ENCODE measurements at regions not wholly inside any gene's neighbourhood (a gene's known extent, or its start where the extent isn't known, plus 50 kb on each side); places are given as distances from the start of the nearest gene placed in this dataset.

DNA sequence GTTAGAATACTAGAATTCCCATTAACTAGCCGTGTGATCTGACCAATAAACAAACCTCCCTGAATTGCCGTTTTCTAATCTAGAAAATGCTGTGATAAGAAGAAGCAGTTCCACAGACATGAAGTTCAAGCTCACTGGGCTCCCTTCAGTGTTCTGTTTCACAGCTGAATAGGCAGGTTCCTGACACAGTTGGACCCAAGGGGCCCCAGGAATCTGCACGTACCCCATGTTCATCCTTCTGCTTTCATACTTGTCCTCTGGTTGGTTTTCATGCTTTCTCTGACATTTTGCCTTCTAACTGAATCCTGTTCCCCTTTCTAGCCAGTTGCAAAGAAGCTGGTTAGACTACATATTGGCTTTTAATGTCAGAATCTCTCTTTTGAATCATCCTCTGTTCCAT, 374.1 kb upstream of the MAD2L1 start:
- Histone ChIP-seq H3K27ac (no peak overlapping the region), H4K20me1 (no peaks in the 10 kb centered on the region), H3K9me3 (no peaks in the 10 kb centered on the region)

DNA sequence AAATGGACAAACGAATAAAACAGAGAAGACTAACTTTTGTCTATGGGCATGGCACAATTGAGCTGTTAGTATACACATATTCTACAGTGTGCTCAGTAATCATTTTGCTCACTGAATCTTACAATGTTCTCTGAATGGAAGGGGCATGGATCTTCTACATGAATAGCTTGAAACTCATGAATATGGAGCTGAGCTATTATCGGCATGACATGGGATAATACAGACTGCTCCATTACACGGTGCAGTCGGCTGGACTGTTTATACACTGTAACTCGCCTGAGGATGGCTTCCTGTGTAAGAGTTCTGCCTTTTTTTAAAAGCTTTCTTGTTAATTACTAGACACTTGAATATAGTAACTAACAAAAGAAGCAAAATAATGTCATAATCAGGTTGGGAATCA, 368.5 kb upstream of the MAD2L1 start:
- no peak overlapping the region for H3K27ac ChIP-seq
- TF ChIP-seq Cebpa-rat (IDR thresholded peaks at IDR 0.05) = no peak

More for the DNA sequence above, 374.1 kb upstream of the MAD2L1 start:
- Histone ChIP-seq H3K9ac (no peak overlapping the region), H3K36me3 (no peaks in the 10 kb centered on the region), H3K27me3 (no peaks in the 10 kb centered on the region), H3K4me1 (no peaks in the 10 kb centered on the region), H3K4me3 (no peak overlapping the region), H3K4me2 (no peak overlapping the region)
- TF ChIP-seq Cebpa-rat (IDR thresholded peaks at IDR 0.05) = no peak

GRCh38 chr4:120434756-120435155, 368.1 kb upstream of the MAD2L1 start:
- Histone ChIP-seq H3K27me3 (no peaks in the 10 kb centered on the region), H3K9me3 (no peaks in the 10 kb centered on the region), H3K4me1 (no peaks in the 10 kb centered on the region), H3K4me3 (no peak overlapping the region), H4K20me1 (no peaks in the 10 kb centered on the region), H3K27ac (no peak overlapping the region), H3K4me2 (no peak overlapping the region), H3K36me3 (no peaks in the 10 kb centered on the region), H3K9ac (no peak overlapping the region)
- no peak for TF ChIP-seq Cebpa-rat (IDR thresholded peaks at IDR 0.05)

More for the DNA sequence above, 368.5 kb upstream of the MAD2L1 start:
- H3K9ac ChIP-seq = no peak overlapping the region
- H3K4me3 ChIP-seq = no peak overlapping the region
- no peaks in the 10 kb centered on the region for H3K27me3 ChIP-seq
- no peaks in the 10 kb centered on the region for H3K4me1 ChIP-seq
- no peaks in the 10 kb centered on the region for H3K9me3 ChIP-seq
- H3K36me3 ChIP-seq = no peaks in the 10 kb centered on the region
- no peaks in the 10 kb centered on the region for H4K20me1 ChIP-seq
- no peak overlapping the region for H3K4me2 ChIP-seq

DNA sequence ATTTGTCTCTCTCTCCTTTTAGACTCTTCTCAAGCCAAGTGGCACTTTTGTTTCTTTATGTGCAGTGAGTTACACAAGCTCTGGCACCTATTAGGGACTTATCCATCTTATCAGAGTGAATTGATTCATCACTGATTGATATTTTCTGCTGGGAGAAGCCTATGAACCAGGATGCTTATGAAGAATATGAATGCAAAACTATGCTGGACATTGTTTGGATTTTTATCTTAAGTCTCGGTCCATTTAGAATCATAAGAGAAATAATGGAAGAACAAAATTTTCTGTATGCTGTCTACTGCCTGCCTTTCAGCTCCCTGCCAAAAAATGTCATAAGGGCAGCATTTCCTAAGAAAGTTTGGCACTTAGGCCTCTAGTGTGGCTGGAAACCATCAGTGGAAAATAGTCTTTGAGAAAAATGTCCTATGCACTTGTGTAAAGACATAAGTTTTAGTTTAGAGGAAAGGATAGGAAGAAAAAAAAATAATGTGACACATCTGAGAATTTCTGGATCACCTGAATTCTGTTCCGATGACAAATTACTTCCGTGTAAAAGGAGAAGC, 365.7 kb upstream of the MAD2L1 start:
- H3K4me3 ChIP-seq = no peak overlapping the region
- no peaks in the 10 kb centered on the region for H3K4me1 ChIP-seq
- TF ChIP-seq Cebpa-rat (IDR thresholded peaks at IDR 0.05) = no peak

GRCh38 chr4:120431180-120431579, 364.5 kb upstream of the MAD2L1 start:
- H3K27me3 ChIP-seq = no peaks in the 10 kb centered on the region
- no peak overlapping the region for H3K9ac ChIP-seq
- TF ChIP-seq Cebpa-rat (IDR thresholded peaks at IDR 0.05) = no peak
- H3K9me3 ChIP-seq = no peaks in the 10 kb centered on the region
- no peaks in the 10 kb centered on the region for H4K20me1 ChIP-seq
- no peak overlapping the region for H3K4me3 ChIP-seq
- no peak overlapping the region for H3K4me2 ChIP-seq
- no peak overlapping the region for H3K27ac ChIP-seq
- H3K4me1 ChIP-seq = no peaks in the 10 kb centered on the region
- no peaks in the 10 kb centered on the region for H3K36me3 ChIP-seq

More for the DNA sequence above, 365.7 kb upstream of the MAD2L1 start:
- no peak overlapping the region for H3K4me2 ChIP-seq
- H3K9me3 ChIP-seq = no peaks in the 10 kb centered on the region
- no peaks in the 10 kb centered on the region for H3K36me3 ChIP-seq
- H3K27ac ChIP-seq = no peak overlapping the region
- no peaks in the 10 kb centered on the region for H3K27me3 ChIP-seq
- H3K9ac ChIP-seq = no peak overlapping the region
- H4K20me1 ChIP-seq = no peaks in the 10 kb centered on the region

GRCh38 chr4:120418146-120418545, 351.5 kb upstream of the MAD2L1 start:
- H3K9ac ChIP-seq = no peak overlapping the region

GRCh38 chr4:120415896-120416295, 349.2 kb upstream of the MAD2L1 start:
- H3K9me3 ChIP-seq = no peaks in the 10 kb centered on the region; the same call in 1 of the 2 replicates
- H4K20me1 ChIP-seq = no peaks in the 10 kb centered on the region
- TF ChIP-seq Cebpa-rat (IDR thresholded peaks at IDR 0.05) = no peak
- no peaks in the 10 kb centered on the region for H3K27me3 ChIP-seq
- H3K27ac ChIP-seq = no peak overlapping the region
- H3K4me1 ChIP-seq = no peaks in the 10 kb centered on the region
- no peak overlapping the region for H3K4me3 ChIP-seq
- no peak overlapping the region for H3K9ac ChIP-seq
- H3K36me3 ChIP-seq = no peaks in the 10 kb centered on the region
- H3K4me2 ChIP-seq = no peak overlapping the region

More at GRCh38 chr4:120418146-120418545, 351.5 kb upstream of the MAD2L1 start:
- Histone ChIP-seq H3K27me3 (no peaks in the 10 kb centered on the region), H3K27ac (no peak overlapping the region), H3K4me3 (no peak overlapping the region), H4K20me1 (no peaks in the 10 kb centered on the region), H3K4me2 (no peak overlapping the region), H3K36me3 (no peaks in the 10 kb centered on the region), H3K9me3 (no peaks in the 10 kb centered on the region; the same call in 1 of the 2 replicates), H3K4me1 (no peaks in the 10 kb centered on the region)
- TF ChIP-seq Cebpa-rat (IDR thresholded peaks at IDR 0.05) = no peak

- Histone ChIP-seq H3K27ac (no peak overlapping the region), H3K4me1 (no peaks in the 10 kb centered on the region), H3K9me3 (no peaks in the 10 kb centered on the region), H3K9ac (no peak overlapping the region), H3K36me3 (no peaks in the 10 kb centered on the region), H4K20me1 (no peaks in the 10 kb centered on the region), H3K4me2 (no peak overlapping the region), H3K27me3 (no peaks in the 10 kb centered on the region), H3K4me3 (no peak overlapping the region)
- TF ChIP-seq Cebpa-rat (IDR thresholded peaks at IDR 0.05) = no peak
Measured at GRCh38 chr4:120406960-120407359, 340.3 kb upstream of the MAD2L1 start.

- Histone ChIP-seq H3K36me3 (no peaks in the 10 kb centered on the region), H3K9me3 (no peaks in the 10 kb centered on the region), H3K27ac (no peak overlapping the region), H3K4me3 (no peak overlapping the region), H3K4me1 (no peaks in the 10 kb centered on the region), H3K27me3 (no peaks in the 10 kb centered on the region), H3K9ac (no peak overlapping the region), H3K4me2 (no peak overlapping the region), H4K20me1 (no peaks in the 10 kb centered on the region)
- no peak for TF ChIP-seq Cebpa-rat (IDR thresholded peaks at IDR 0.05)
Measured at GRCh38 chr4:120403296-120403695, 336.6 kb upstream of the MAD2L1 start.

DNA sequence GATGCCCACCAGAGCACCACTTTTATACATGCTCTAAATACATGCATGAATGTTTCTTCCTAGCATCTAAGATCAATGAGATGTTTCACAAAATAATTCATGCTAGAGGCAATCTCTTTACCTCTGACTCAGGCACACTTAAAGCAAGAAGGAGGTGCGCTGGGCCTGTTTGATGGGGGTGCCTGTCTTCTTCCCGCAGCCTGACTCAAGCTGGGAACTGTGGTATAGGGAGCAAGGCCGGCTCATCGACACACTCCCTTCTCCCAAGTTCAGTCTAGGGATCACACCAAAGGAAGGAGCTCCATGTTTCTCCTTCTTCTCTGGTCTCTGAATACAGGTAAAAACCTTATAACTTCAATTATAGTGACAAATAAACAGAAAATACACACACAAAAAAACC, 333.8 kb upstream of the MAD2L1 start:
- no peaks in the 10 kb centered on the region for H4K20me1 ChIP-seq
- TF ChIP-seq Cebpa-rat (IDR thresholded peaks at IDR 0.05) = no peak
- H3K4me3 ChIP-seq = no peak overlapping the region
- H3K27ac ChIP-seq = no peak overlapping the region
- no peaks in the 10 kb centered on the region for H3K9me3 ChIP-seq
- no peaks in the 10 kb centered on the region for H3K27me3 ChIP-seq
- no peaks in the 10 kb centered on the region for H3K36me3 ChIP-seq
- H3K4me2 ChIP-seq = no peak overlapping the region
- no peak overlapping the region for H3K9ac ChIP-seq
- no peaks in the 10 kb centered on the region for H3K4me1 ChIP-seq

GRCh38 chr4:120399826-120400225, 333.2 kb upstream of the MAD2L1 start:
- no peaks in the 10 kb centered on the region for H3K4me1 ChIP-seq
- no peak overlapping the region for H3K4me2 ChIP-seq
- H3K9me3 ChIP-seq = no peaks in the 10 kb centered on the region
- no peaks in the 10 kb centered on the region for H3K27me3 ChIP-seq
- H3K9ac ChIP-seq = no peak overlapping the region
- TF ChIP-seq Cebpa-rat (IDR thresholded peaks at IDR 0.05) = no peak
- H3K27ac ChIP-seq = no peak overlapping the region
- H3K36me3 ChIP-seq = no peaks in the 10 kb centered on the region
- no peaks in the 10 kb centered on the region for H4K20me1 ChIP-seq
- H3K4me3 ChIP-seq = no peak overlapping the region

All from BLaER1 (cell line).